GM21447 (cell line): ENCODE measurements at regions not wholly inside any gene's neighbourhood (a gene's known extent, or its start where the extent isn't known, plus 50 kb on each side); places are given as distances from the start of the nearest gene placed in this dataset.
A peak's percentile ranks its signal among the peaks of the same experiment; 100 is the strongest.
"Not testable (repeated sequence)": the region's sequence is repeated elsewhere in the genome, so short reads cannot be mapped to it uniquely, and the experiment has no call there.

Experiments used
- ATAC-seq: cut with Tn5 transposase; IDR thresholded peaks from one replicate; pipeline ENCODE4 v1.9.1; 2021; ENCODE audit not compliant: unreplicated experiment

DNA sequence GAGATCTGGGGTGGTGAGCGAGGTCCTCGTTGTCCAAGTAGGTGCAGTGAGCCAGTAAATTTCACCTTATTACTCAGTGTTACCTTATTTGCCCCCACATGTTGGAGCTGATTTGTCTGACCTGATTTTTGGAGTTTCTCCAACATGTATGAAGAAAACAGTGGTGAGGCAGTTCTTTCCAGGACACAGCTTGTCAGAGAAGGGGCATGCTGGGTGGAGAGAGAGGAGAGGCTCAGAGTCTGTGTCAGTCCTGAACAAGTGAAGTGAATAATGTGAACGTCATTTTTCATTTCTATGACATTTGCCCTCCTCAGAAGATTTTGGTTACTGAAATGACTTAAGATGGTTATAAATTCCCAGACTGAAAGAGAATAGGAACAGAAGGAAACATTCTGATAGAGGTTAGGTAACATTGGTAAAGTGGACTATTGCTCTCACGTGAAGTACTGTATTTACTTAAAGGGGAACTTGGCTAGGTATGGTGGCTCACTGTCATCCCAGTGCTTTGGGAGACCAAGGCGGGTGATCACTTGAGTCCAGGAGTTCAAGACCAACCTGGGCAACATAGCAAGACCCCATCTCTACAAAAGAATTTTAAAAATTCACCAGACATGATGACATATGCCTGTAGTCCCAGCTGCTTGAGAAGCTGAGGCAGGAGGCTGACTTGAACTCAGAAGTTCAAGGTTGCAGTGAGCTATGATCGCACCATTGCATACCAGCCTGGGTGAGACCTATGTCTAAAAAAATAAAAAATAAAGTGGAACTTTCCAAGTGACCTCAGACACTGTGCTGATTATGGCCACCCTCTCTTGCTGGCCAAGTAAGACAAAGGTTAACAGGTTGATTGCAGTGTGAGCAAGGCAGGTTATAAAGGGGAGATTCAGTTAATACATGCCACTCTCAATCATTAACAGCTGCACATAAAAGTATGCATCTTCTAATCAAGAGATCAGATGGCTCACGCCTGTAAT, 184.3 kb downstream of the EDN1 start:
- ATAC-seq, result no peak

- no peak for ATAC-seq
These were observed 186.3 kb downstream of the EDN1 start for GRCh38 chr6:12476484-12476883.

DNA sequence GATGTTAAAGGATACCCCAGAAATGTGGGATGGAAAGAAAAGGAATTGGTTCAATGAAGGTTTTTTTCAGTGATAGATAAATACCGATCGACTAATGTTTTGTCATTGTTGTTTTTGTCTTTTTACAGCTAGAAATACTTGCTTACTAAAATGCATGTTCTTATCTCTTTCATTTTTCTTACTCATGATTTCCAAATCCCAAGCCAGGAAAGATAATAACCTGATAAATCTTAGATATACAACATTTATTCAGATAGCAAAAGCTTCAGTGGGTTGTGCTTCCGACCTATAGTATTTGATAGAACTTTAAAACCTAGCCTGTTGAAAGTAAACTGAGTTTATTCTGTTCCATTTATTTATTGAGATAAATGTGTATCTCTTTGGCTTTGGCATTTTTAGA, 187.5 kb downstream of the EDN1 start:
- no peak for ATAC-seq

- no peak for ATAC-seq
These were observed 188.8 kb downstream of the EDN1 start for GRCh38 chr6:12478921-12479320.

DNA sequence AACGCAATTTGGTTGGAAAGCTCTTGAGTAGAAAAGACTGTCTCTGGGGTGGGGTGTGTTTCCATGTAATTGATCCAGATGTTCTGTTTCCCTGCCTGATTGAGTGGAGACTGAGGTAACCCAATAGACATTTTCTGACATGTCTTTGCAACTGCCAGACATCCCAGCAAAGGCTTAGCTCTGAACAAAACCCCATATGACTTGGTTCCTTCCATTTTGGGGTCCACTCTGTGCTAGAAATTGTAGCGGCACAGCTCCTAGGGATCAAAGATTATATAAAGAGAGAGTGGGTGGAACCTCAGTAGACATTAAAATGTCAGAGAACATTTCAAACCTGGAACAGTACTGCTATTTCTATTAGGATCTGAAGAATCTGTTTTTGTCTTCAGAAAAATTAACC, 189.3 kb downstream of the EDN1 start:
- no peak for ATAC-seq

GRCh38 chr6:12479881-12480280, 189.7 kb downstream of the EDN1 start:
- no peak for ATAC-seq

- no peak for ATAC-seq
These were observed 190.2 kb downstream of the EDN1 start for GRCh38 chr6:12480379-12480778.

DNA sequence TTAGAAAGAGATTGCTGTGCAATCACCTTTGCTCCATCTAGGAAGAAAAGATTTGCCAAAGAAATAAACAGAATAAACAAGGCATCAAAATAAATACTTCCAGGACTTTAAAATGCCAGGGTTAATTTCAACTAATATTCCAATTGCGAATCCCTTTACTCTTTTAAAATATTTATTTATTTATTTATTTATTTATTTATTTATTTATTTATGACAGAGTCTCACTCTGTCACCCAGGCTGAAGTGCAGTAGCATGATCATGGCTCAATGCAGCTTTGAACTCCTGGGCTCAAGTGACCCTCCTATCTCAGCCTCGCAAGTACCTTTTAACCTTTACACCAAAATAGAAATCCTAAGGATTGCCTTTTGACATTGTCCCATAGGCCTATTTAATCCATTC, 191.1 kb downstream of the EDN1 start:
- no peak for ATAC-seq

DNA sequence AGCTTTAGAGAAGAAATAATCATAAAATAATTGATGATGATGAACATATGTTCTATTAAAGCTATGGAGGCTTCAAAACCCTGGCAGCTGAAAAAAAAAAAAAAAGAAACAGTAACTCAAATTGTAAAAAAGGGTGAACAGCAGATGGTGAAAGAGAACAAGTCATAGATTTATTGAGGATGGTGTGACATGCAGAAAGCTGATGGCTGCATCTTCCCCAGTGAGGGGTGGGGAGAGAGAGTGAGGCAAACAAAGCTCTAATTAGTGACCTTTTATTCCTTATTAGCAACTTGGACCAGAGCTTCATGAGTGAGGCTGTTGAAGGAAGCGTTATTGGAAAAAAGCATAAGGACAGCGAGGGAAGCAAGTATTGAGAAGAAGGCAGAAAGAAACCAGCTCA, 191.7 kb downstream of the EDN1 start:
- ATAC-seq, result no peak

- no peak for ATAC-seq
These were observed 192.5 kb downstream of the EDN1 start for GRCh38 chr6:12482386-12483375.

DNA sequence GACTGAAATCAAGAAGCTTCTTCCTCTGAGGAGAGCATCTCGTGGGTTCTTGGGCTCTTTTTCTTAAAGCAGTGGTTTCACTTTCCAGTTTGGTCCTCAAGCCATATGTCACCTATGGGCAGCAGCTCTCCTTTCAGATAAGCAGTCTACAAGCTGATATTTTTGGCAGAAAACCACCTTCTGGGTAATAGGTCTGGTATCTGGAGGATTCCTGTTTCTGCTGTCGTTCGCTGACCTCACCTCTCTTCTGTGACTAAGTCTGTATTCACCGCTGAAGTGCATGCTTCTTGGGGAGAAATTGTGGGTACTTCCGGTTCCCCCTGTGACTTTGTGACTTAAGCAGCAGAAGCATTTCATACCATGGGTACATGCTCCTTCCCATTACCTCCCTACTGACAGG, 193.6 kb downstream of the EDN1 start:
- ATAC-seq, result peak; percentile 70

DNA sequence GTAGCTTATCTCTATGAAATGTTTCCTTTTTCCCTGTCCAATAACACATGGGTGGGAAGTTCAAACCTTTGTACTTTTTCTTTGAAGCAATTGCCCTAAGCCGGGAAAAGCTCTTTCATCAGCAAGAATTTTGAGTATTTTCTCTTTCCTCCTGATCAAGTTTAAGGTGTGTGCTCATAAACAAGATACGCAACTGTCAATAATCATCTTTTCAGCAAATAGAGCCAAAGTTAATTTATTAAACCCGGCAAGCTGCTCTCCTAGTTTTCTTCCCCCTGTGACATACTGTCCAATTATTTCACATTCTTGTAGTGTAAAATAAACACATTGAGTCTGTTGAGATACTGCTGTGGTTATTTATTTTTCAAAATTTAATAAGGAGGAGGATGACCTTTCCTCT, 194.4 kb downstream of the EDN1 start:
- ATAC-seq, result no peak

DNA sequence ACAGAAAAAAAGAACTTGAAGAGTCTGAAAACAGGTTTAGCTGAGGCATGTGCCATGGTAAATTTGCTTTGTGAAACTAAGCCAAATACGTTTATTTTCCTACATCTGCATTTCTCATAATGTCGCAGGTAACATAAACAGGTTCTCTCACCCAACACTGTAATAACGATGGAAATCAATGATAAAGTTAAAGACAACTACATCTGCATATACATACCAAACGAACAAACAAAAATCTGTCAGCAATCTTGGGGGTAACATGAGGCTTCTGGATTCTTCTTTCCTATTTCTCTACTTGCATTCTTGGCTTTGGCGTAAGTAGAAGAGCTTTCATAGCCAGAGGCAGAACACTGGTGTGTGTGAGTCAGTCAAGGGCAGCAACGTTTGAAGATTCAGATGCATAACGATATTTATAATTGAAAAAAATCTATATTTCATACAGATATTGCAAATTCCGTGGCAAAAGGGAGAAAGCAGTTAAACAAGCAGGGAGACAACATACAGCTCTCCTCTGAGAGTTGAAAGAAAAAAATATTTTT, 195.1 kb downstream of the EDN1 start:
- ATAC-seq, result no peak

- no peak for ATAC-seq
These were observed 195.7 kb downstream of the EDN1 start for GRCh38 chr6:12485837-12486236.

- no peak for ATAC-seq
These were observed 200.3 kb downstream of the EDN1 start for GRCh38 chr6:12490351-12490903.

DNA sequence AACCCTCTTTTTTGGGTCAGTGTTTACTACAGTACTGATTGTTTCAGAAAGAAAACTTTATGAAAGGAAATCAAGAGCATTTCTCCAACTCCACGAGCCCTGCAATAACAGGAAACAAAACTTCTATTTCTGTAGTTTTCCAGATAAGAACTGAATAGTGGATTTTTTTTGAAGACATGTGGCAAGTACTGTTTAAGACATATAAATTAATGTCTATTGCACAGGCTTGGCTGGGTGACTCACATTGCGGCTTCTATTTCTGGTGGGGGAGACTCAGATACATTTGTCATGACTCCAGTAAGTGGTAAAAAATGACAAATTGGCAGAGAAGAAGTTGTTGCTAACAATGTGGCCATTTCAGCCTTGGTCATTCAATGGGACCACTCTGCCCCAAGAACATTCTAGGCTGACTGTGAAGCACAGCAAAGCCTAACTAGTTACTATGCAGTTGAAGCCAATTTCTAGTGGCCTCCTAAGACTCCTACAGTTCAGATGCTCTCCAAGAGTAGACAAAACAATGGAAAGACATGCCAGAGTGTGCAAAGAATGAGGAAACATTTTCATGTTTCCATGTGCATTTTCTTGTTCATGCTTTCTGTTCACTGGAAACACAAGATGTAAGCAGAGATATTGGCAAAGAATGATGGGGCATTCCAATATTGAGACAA, 200.9 kb downstream of the EDN1 start:
- no peak for ATAC-seq

- not testable (repeated sequence) for ATAC-seq
These were observed 202.8 kb downstream of the EDN1 start for GRCh38 chr6:12492929-12493328.

- ATAC-seq, result no peak
These were observed 203.3 kb downstream of the EDN1 start for GRCh38 chr6:12493446-12493845.

GRCh38 chr6:12494161-12494560, 204.0 kb downstream of the EDN1 start:
- no peak for ATAC-seq

GRCh38 chr6:12501990-12502389, 211.8 kb downstream of the EDN1 start:
- no peak for ATAC-seq
